ENCODE measurements at regions not wholly inside any gene's neighbourhood (a gene's known extent, or its start where the extent isn't known, plus 50 kb on each side); places are given as distances from the start of the nearest gene placed in this dataset.

DNA sequence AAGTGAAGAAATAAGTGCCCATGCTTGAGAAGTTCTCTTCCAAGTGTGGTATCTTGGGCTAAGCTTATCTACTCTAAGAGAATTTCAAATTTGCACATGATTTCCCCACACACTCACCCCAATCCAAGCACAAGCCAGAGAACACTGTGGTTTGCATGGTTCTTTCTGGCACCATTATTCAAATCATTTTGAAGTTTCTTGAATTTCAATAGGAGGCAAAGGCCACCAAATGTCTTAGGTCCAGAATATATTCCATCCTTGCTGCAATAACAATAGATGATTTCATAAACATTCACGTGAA, 359.7 kb downstream of the IRS2 start:
- TF ChIP-seq, protein P1, sequence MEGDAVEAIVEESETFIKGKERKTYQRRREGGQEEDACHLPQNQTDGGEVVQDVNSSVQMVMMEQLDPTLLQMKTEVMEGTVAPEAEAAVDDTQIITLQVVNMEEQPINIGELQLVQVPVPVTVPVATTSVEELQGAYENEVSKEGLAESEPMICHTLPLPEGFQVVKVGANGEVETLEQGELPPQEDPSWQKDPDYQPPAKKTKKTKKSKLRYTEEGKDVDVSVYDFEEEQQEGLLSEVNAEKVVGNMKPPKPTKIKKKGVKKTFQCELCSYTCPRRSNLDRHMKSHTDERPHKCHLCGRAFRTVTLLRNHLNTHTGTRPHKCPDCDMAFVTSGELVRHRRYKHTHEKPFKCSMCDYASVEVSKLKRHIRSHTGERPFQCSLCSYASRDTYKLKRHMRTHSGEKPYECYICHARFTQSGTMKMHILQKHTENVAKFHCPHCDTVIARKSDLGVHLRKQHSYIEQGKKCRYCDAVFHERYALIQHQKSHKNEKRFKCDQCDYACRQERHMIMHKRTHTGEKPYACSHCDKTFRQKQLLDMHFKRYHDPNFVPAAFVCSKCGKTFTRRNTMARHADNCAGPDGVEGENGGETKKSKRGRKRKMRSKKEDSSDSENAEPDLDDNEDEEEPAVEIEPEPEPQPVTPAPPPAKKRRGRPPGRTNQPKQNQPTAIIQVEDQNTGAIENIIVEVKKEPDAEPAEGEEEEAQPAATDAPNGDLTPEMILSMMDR (IDR thresholded peaks at IDR 0.05) = no peak
- no peak for DNase-seq (ENCODE audit: low spot score)
- no peak overlapping the region for H3K4me3 ChIP-seq
- H3K27ac ChIP-seq = no peak overlapping the region

GRCh38 chr13:109425821-109426689, 360.3 kb downstream of the IRS2 start:
- TF ChIP-seq, protein P1 (IDR thresholded peaks at IDR 0.05) = no peak
- Histone ChIP-seq H3K27ac (no peak overlapping the region), H3K4me3 (no peak overlapping the region)
- no peak for DNase-seq (ENCODE audit: low spot score)

DNA sequence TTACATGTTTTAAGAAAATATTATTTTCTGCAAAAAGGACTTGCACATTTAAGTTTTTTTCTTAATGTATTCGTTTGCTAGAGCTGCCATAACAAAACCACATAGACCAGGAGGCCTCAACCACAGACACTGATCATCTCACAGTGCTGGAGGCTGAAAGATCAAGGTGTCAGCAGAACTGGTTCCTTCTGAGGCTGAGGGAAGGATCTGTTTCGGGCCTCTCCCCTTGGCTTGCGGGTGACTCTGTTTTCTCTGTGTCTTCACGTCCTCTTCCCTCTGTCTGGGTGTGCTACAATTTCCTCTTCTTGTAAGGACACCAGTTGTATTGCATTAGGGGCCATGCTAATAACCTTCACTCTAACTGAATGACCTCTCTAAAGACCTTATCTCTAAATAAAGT, 364.2 kb downstream of the IRS2 start:
- H3K27ac ChIP-seq = no peak overlapping the region
- TF ChIP-seq, protein P1 (IDR thresholded peaks at IDR 0.05) = no peak
- no peak for DNase-seq (ENCODE audit: low spot score)
- H3K4me3 ChIP-seq = no peak overlapping the region

DNA sequence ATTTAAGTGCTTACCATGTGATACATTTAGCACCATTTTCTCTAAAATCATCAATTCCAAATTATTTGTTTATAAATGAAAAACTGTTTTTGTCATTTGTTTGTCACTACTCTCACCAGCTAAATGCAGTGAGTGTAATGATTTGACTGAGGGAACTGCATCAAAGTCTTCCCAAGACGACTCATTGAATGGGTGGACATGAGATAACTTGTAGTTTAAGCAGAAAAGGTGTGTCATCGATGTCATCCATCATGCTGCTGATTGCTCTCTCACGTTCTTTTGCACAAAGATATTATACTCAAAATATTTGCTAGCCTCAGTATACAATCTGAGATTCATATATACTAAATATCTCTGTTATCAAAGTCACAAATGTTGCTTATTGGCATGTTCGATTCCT, 366.5 kb downstream of the IRS2 start:
- TF ChIP-seq, protein P1 (IDR thresholded peaks at IDR 0.05) = no peak
- Histone ChIP-seq H3K27ac (no peak overlapping the region), H3K4me3 (no peak overlapping the region)
- no peak for DNase-seq (ENCODE audit: low spot score)

- Histone ChIP-seq H3K4me3 (no peak overlapping the region), H3K27ac (no peak overlapping the region)
- TF ChIP-seq, protein P1 (IDR thresholded peaks at IDR 0.05) = no peak
- DNase-seq (ENCODE audit: low spot score) = no peak
These were observed 368.3 kb downstream of the IRS2 start for GRCh38 chr13:109418111-109418510.

GRCh38 chr13:109416001-109416400, 370.4 kb downstream of the IRS2 start:
- H3K27ac ChIP-seq = no peak overlapping the region
- TF ChIP-seq, protein P1 (IDR thresholded peaks at IDR 0.05) = no peak
- H3K4me3 ChIP-seq = no peak overlapping the region
- no peak for DNase-seq (ENCODE audit: low spot score)

- no peak for DNase-seq (ENCODE audit: low spot score)
- Histone ChIP-seq H3K27ac (no peak overlapping the region), H3K4me3 (no peak overlapping the region)
- TF ChIP-seq, protein P1 (IDR thresholded peaks at IDR 0.05) = no peak
These were observed 371.3 kb downstream of the IRS2 start for GRCh38 chr13:109415057-109415456.
